GM18526 (cell line): ENCODE measurements at regions not wholly inside any gene's neighbourhood (a gene's known extent, or its start where the extent isn't known, plus 50 kb on each side); places are given as distances from the start of the nearest gene placed in this dataset.

Experiments used
- POLR2A ChIP-seq: IDR thresholded peaks from 3 replicates; pipeline ENCODE4 v1.6.1; 2011; ENCODE audit not compliant: insufficient read length; ENCODE audit errors: extremely low read depth

GRCh38 chr12:123041811-123042655 is 61.6 kb downstream of the ARL6IP4 start:
- no peak for TF ChIP-seq POLR2A

GRCh38 chr12:123041042-123041531 is 60.6 kb downstream of the ARL6IP4 start:
- no peak for TF ChIP-seq POLR2A

GRCh38 chr12:123040106-123040505 is 59.6 kb downstream of the ARL6IP4 start:
- TF ChIP-seq POLR2A = no peak

GRCh38 chr12:123038966-123039365 is 58.5 kb downstream of the ARL6IP4 start:
- no peak for TF ChIP-seq POLR2A

- no peak for TF ChIP-seq POLR2A
Measured at GRCh38 chr12:123038486-123038885, 58.0 kb downstream of the ARL6IP4 start.

GRCh38 chr12:123037791-123038190 is 57.3 kb downstream of the ARL6IP4 start:
- no peak for TF ChIP-seq POLR2A

- TF ChIP-seq POLR2A = no peak
Measured at GRCh38 chr12:123036466-123037285, 56.2 kb downstream of the ARL6IP4 start.

- TF ChIP-seq POLR2A = no peak
Measured at GRCh38 chr12:123035841-123036240, 55.4 kb downstream of the ARL6IP4 start.

- TF ChIP-seq POLR2A = no peak
Measured at GRCh38 chr12:123034865-123035264, 54.4 kb downstream of the ARL6IP4 start.

- no peak for TF ChIP-seq POLR2A
Measured at GRCh38 chr12:123034022-123034541, 53.6 kb downstream of the ARL6IP4 start.

GRCh38 chr12:123033392-123034021 is 53.0 kb downstream of the ARL6IP4 start:
- TF ChIP-seq POLR2A = no peak

GRCh38 chr12:123032736-123033391 is 52.4 kb downstream of the ARL6IP4 start:
- no peak for TF ChIP-seq POLR2A
